OCI-LY7 (cell line): ENCODE measurements at regions not wholly inside any gene's neighbourhood (a gene's known extent, or its start where the extent isn't known, plus 50 kb on each side); places are given as distances from the start of the nearest gene placed in this dataset.

Experiments used
- CTCF ChIP-seq: fragments of 200-600 bp; sonication (generic); conservative IDR thresholded peaks from 2 replicates; pipeline ENCODE4 v1.5.1; 2014; ENCODE audit warnings: mild to moderate bottlenecking, antibody characterized with exemption, low read length, moderate library complexity, mixed read lengths
- EZH2phosphoT487 ChIP-seq: fragments of 200-600 bp; sonication (generic); IDR thresholded peaks from 2 replicates; pipeline ENCODE4 v1.6.1; 2018; ENCODE audit warnings: low read depth, borderline replicate concordance, mild to moderate bottlenecking, mixed run types, antibody characterized with exemption, low read length, moderate library complexity, mixed read lengths

- TF ChIP-seq CTCF: no peak
- no peak for TF ChIP-seq EZH2phosphoT487
These were observed 60.7 kb upstream of the ICA1 start for GRCh38 chr7:8322667-8323066.
